SK-N-SH (cell line): ENCODE measurements at regions not wholly inside any gene's neighbourhood (a gene's known extent, or its start where the extent isn't known, plus 50 kb on each side); places are given as distances from the start of the nearest gene placed in this dataset.
A peak's percentile ranks its signal among the peaks of the same experiment; 100 is the strongest.

ENCODE experiments used
- CTCF ChIA-PET: fragments of 300-600, 350-600 bp; formaldehyde crosslinking; extraction: SDS; loops from one replicate; lab custom pipeline; 2021; lab: Yijun Ruan, JAX
- POLR2A ChIA-PET: fragments of 350-600 bp; sonication (Branson Sonifier 250); formaldehyde crosslinking; extraction: SDS; loops from one replicate; lab custom pipeline; 2020; ENCODE audit warnings: antibody characterized with exemption, inconsistent platforms; lab: Yijun Ruan, JAX
- DNase-seq: peaks from one replicate; pipeline ENCODE4 v3.0.0; 2012
- H2AFZ ChIP-seq: fragments of 200-600 bp; sonication (generic); 2 replicates; pipeline ENCODE4 v1.8.1; 2016; ENCODE audit warnings: antibody characterized with exemption, mild to moderate bottlenecking, low read depth
- H3F3A ChIP-seq: fragments of 200-600 bp; sonication (generic); replicated peaks from 2 replicates; pipeline ENCODE3; 2016; ENCODE audit warnings: antibody characterized with exemption, mild to moderate bottlenecking; ENCODE audit not compliant: insufficient read depth
- H3K27ac ChIP-seq, 2 experiments: fragments of 200-500 bp in 1 of 2; fragments of 200-600 bp in 1 of 2; sonication (Bioruptor generic) in 1 of 2; sonication (generic), shearing (Covaris generic) in 1 of 2; 2 replicates each; pipeline versions ENCODE4 v1.5.1 to v1.6.1; 2014 to 2016; ENCODE audit warnings: low read depth in 2 of 2, inconsistent platforms in 1 of 2, low read length in 1 of 2, mild to moderate bottlenecking in 1 of 2, mixed read lengths in 1 of 2
- H3K27me3 ChIP-seq: fragments of 200-600 bp; sonication (generic), shearing (Covaris generic); 2 replicates; pipeline ENCODE4 v1.6.1; 2016; ENCODE audit warnings: mixed run types; ENCODE audit not compliant: insufficient read depth
- H3K36me3 ChIP-seq, 2 experiments: fragments of 200-500 bp in 1 of 2; fragments of 200-600 bp in 1 of 2; sonication (Bioruptor generic) in 1 of 2; sonication (generic) in 1 of 2; replicated peaks in 1 of 2; 2 replicates each; pipeline versions ENCODE3 to v1.5.1; 2014 to 2016; ENCODE audit warnings: low read length in 1 of 2, mild to moderate bottlenecking in 1 of 2; ENCODE audit not compliant: insufficient read depth in 2 of 2, control insufficient read depth in 1 of 2
- H3K4me1 ChIP-seq, 2 experiments: fragments of 200-500 bp in 1 of 2; fragments of 200-600 bp in 1 of 2; sonication (Bioruptor generic) in 1 of 2; sonication (generic), shearing (Covaris generic) in 1 of 2; 2 replicates each; pipeline versions ENCODE4 v1.5.1 to v1.6.1; 2014 to 2016; ENCODE audit warnings: low read depth in 1 of 2, low read length in 1 of 2, mixed run types in 1 of 2; ENCODE audit not compliant: insufficient read depth in 2 of 2, control insufficient read depth in 1 of 2
- H3K4me2 ChIP-seq: fragments of 200-600 bp; sonication (generic), shearing (Covaris generic); 2 replicates; pipeline ENCODE4 v1.6.1; 2017; ENCODE audit warnings: mixed run types
- H3K4me3 ChIP-seq, 2 experiments: fragments of 200-500 bp in 1 of 2; fragments of 200-600 bp in 1 of 2; sonication (Bioruptor generic) in 1 of 2; sonication (generic), shearing (Covaris generic) in 1 of 2; 2 replicates each; pipeline versions ENCODE4 v1.5.1 to v1.8.1; 2014 to 2016; ENCODE audit warnings: low read depth in 2 of 2, inconsistent platforms in 1 of 2, low read length in 1 of 2, mild to moderate bottlenecking in 1 of 2, mixed read lengths in 1 of 2, moderate library complexity in 1 of 2
- H3K79me2 ChIP-seq: fragments of 200-600 bp; sonication (generic); 2 replicates; pipeline ENCODE4 v1.8.1; 2017; ENCODE audit warnings: mild to moderate bottlenecking; ENCODE audit not compliant: insufficient read depth
- H3K9ac ChIP-seq: fragments of 200-600 bp; sonication (generic); 2 replicates; pipeline ENCODE4 v1.6.1; 2017; ENCODE audit warnings: mixed run types
- H3K9me2 ChIP-seq: fragments of 200-600 bp; sonication (generic); 2 replicates; pipeline ENCODE4 v1.6.1; 2017; ENCODE audit warnings: mixed run types
- H3K9me3 ChIP-seq: fragments of 200-600 bp; sonication (generic); 2 replicates; pipeline ENCODE4 v1.6.1; 2017; ENCODE audit warnings: mixed run types, mild to moderate bottlenecking, moderate library complexity
- H4K20me1 ChIP-seq: fragments of 200-600 bp; sonication (generic); 2 replicates; pipeline ENCODE4 v1.6.1; 2017; ENCODE audit warnings: mild to moderate bottlenecking, mixed run types; ENCODE audit not compliant: insufficient read depth
- CHD2 ChIP-seq: fragments of 150-350 bp; IDR thresholded peaks from 2 replicates; pipeline ENCODE4 v1.6.1; 2018; ENCODE audit warnings: low read length; ENCODE audit not compliant: partially characterized antibody
- ELF1 ChIP-seq: IDR thresholded peaks from 2 replicates; pipeline ENCODE4 v1.4.0; 2012
- FOSL2 ChIP-seq: IDR thresholded peaks from 2 replicates; pipeline ENCODE4 v1.4.0; 2012; ENCODE audit warnings: low read depth, mild to moderate bottlenecking, moderate library complexity, borderline replicate concordance
- FOXJ3 ChIP-seq: sonication (generic); formaldehyde crosslinking; IDR thresholded peaks from 2 replicates; pipeline ENCODE4 v1.5.1; 2020; ENCODE audit warnings: mild to moderate bottlenecking, missing genetic modification reagents
- GABPA ChIP-seq: IDR thresholded peaks from 2 replicates; pipeline ENCODE4 v1.4.0; 2012; ENCODE audit warnings: low read depth, mild to moderate bottlenecking
- JUND ChIP-seq: IDR thresholded peaks from 2 replicates; pipeline ENCODE4 v1.4.0; 2012
- PBX3 ChIP-seq: IDR thresholded peaks from 2 replicates; pipeline ENCODE4; 2012
- POLR2AphosphoS5 ChIP-seq: IDR thresholded peaks from 2 replicates; pipeline ENCODE4 v1.6.1; 2012; ENCODE audit warnings: low read depth, low read length
- RAD21 ChIP-seq: IDR thresholded peaks from 2 replicates; pipeline ENCODE4 v1.6.1; 2012; ENCODE audit warnings: mild to moderate bottlenecking, low read length
- RCOR1 ChIP-seq: fragments of 150-350 bp; IDR thresholded peaks from 2 replicates; pipeline ENCODE4 v1.6.1; 2017; ENCODE audit warnings: antibody characterized with exemption, low read length
- RFX5 ChIP-seq: IDR thresholded peaks from 2 replicates; pipeline ENCODE4 v1.6.1; 2012; ENCODE audit warnings: mild to moderate bottlenecking, improper control_type of control experiment, low read length
- RXRA ChIP-seq: IDR thresholded peaks from 2 replicates; pipeline ENCODE4 v1.4.0; 2012; ENCODE audit warnings: low read depth, mild to moderate bottlenecking, borderline replicate concordance
- SIN3A ChIP-seq: IDR thresholded peaks from 2 replicates; pipeline ENCODE4 v1.6.1; 2012; ENCODE audit warnings: low read depth, mild to moderate bottlenecking, low read length, moderate library complexity, borderline replicate concordance
- TAF1 ChIP-seq: IDR thresholded peaks from 2 replicates; pipeline ENCODE4 v1.6.1; 2012; ENCODE audit warnings: low read depth, mild to moderate bottlenecking, low read length, moderate library complexity, borderline replicate concordance
- TCF12 ChIP-seq: IDR thresholded peaks from 2 replicates; pipeline ENCODE4 v1.4.0; 2012
- TEAD4 ChIP-seq: IDR thresholded peaks from 2 replicates; pipeline ENCODE4 v1.4.0; 2012; ENCODE audit warnings: mild to moderate bottlenecking, borderline replicate concordance; ENCODE audit not compliant: insufficient read depth
- USF1 ChIP-seq: IDR thresholded peaks from 2 replicates; pipeline ENCODE4 v1.4.0; 2012; ENCODE audit warnings: low read depth, borderline replicate concordance
- USF2 ChIP-seq: fragments of 150-350 bp; IDR thresholded peaks from 2 replicates; pipeline ENCODE4 v1.6.1; 2017; ENCODE audit warnings: antibody characterized with exemption, low read length, low read depth, borderline replicate concordance
- WGBS: methylation state at CpG from one replicate; pipeline ENCODE4 v1.1.6; 2017; ENCODE audit warnings: low lambda C conversion rate; 5-methylcytosine and 5-hydroxymethylcytosine counted together
- TF ChIP-seq, protein P1 (sequence below): IDR thresholded peaks from 2 replicates; pipeline ENCODE4 v1.4.0; 2012; ENCODE audit warnings: low read depth
- TF ChIP-seq, protein P2 (sequence below): fragments of 150-350 bp; IDR thresholded peaks from 2 replicates; pipeline ENCODE4 v1.6.1; 2016; ENCODE audit warnings: mild to moderate bottlenecking, low read depth, low read length

DNA sequence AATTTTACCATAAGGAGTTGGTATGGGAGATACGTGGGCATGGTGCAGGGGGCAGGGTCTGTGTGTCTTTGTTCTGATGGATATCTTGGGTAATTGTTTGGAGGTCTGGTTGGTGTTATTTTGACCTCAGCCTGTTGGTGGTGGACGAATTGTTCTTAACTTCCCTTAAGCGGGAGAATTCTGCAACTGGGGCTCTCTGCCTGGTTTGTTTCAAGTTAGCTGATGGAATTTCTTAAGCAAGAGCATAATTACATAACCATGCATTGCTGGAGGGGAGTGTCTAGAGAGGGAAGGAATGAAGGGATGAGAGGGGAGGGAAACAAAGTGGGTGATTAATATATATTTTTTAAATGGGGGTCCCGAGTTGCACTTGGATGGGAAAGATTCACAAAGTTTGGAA is 908.5 kb upstream of the RAG2 start (continued):
- TF ChIP-seq, protein P1, sequence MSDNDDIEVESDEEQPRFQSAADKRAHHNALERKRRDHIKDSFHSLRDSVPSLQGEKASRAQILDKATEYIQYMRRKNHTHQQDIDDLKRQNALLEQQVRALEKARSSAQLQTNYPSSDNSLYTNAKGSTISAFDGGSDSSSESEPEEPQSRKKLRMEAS: no peak
- TF ChIP-seq TCF12: no peak
- TF ChIP-seq, protein P2, sequence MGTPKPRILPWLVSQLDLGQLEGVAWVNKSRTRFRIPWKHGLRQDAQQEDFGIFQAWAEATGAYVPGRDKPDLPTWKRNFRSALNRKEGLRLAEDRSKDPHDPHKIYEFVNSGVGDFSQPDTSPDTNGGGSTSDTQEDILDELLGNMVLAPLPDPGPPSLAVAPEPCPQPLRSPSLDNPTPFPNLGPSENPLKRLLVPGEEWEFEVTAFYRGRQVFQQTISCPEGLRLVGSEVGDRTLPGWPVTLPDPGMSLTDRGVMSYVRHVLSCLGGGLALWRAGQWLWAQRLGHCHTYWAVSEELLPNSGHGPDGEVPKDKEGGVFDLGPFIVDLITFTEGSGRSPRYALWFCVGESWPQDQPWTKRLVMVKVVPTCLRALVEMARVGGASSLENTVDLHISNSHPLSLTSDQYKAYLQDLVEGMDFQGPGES: no peak
- TF ChIP-seq RAD21: no peak

DNA sequence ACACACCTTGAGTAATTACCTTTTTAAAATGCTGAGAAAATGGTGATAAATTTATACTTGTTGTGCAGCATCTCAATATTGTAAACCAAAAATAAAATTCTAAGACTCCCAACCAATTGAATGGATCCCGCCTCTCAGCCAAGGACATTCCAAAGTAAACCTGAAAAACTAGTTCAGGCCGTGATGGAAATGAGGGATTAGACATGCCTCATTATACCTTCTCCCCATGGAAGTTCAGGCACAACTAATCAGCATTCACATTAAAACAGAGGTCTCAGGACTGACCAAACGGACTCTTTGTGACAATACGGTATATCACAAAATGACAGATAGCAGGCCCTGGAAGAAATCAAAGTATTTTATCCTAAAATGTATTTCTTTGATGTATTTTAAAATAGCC is 907.4 kb upstream of the RAG2 start:
- POLR2A ChIA-PET: no interaction called here
- H3K79me2 ChIP-seq: no peaks in the 10 kb centered on the region
- peak overlapping the region in 1 of 2 experiments; percentile 89; a peak in 2 of 4 replicates for H3K27ac ChIP-seq
- no peaks in the 10 kb centered on the region for H3K9me3 ChIP-seq
- DNase-seq: no peak
- no peaks in the 10 kb centered on the region for H4K20me1 ChIP-seq
- no peaks in the 10 kb centered on the region for H3K9me2 ChIP-seq
- H3K36me3 ChIP-seq: no peaks in the 10 kb centered on the region
- no peak overlapping the region; the same call in 1 of the 2 replicates for H3K9ac ChIP-seq
- H3F3A ChIP-seq: peaks cover 24% of the 10 kb centered on the region
- 0 out of 2 replicates have a peak overlapping the region, but pooled peaks have one; percentile 26 for H3K4me2 ChIP-seq
- WGBS: 66% methylated on average over 4 of the region's 4 CpGs
- TF ChIP-seq TCF12 (no peak), ELF1 (no peak), RFX5 (no peak)
- TF ChIP-seq, protein P2: no peak
- CTCF ChIA-PET: no interaction called here
- H3K4me1 ChIP-seq: peaks cover 0 to 33% of the 10 kb centered on the region in 2 experiments; a peak in 2 of 4 replicates
- H3K27me3 ChIP-seq: no peaks in the 10 kb centered on the region
- H2AFZ ChIP-seq: no peak overlapping the region
- H3K4me3 ChIP-seq: no peak overlapping the region

DNA sequence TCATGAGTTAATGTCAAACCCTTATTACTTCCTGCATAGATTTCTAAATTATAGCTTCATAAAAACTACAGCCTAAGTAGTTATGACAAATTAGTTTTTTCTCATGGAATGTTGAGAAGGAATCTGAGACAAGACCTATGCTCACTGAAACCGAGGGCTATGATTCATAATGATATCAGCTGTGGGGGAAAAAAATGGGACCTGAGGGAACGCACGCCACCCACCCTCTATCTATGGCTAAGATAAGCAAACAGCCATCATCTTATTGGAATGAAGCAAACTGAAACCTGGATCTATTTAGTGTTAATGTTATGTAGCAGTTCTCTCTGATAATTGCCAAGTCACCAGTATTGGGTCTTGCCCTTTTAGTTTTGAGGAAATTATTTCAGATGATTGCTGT is 906.9 kb upstream of the RAG2 start:
- Histone ChIP-seq H3K4me1 (peaks cover 0 to 33% of the 10 kb centered on the region in 2 experiments; a peak in 2 of 4 replicates), H3F3A (peaks cover 24% of the 10 kb centered on the region), H3K9me2 (no peaks in the 10 kb centered on the region), H3K9me3 (no peaks in the 10 kb centered on the region), H3K4me3 (peak overlapping the region in 1 of 2 experiments; percentile 4; a peak in 1 of 4 replicates), H3K27me3 (no peaks in the 10 kb centered on the region), H2AFZ (no peak overlapping the region), H3K9ac (peak overlapping the region; percentile 24; the same call in 1 of the 2 replicates), H3K27ac (peak overlapping the region in 1 of 2 experiments; percentile 89; a peak in 2 of 4 replicates), H4K20me1 (no peaks in the 10 kb centered on the region), H3K36me3 (no peaks in the 10 kb centered on the region), H3K79me2 (no peaks in the 10 kb centered on the region), H3K4me2 (peak overlapping the region; percentile 26; the same call in 1 of the 2 replicates)
- 7% methylated on average over 3 of the region's 3 CpGs for WGBS
- POLR2A ChIA-PET: no interaction called here
- CTCF ChIA-PET: no interaction called here
- DNase-seq: no peak
- TF ChIP-seq USF2 (no peak), RCOR1 (no peak), POLR2AphosphoS5 (peak; percentile 38; the same call in 1 of the 2 replicates), RAD21 (no peak), TAF1 (no peak), SIN3A (no peak), TEAD4 (peak; percentile 61; the same call in 1 of the 2 replicates), USF1 (no peak), FOXJ3 (no peak), FOSL2 (peak; percentile 92), RXRA (0 out of 2 replicates have a peak, but pooled peaks have one; percentile 49), PBX3 (peak; percentile 73), CHD2 (no peak), GABPA (no peak), JUND (peak; percentile 84)
